Inflammatory macrophage treated with lipopolysaccharide for 4 hours (primary cell): ENCODE measurements at regions not wholly inside any gene's neighbourhood (a gene's known extent, or its start where the extent isn't known, plus 50 kb on each side); places are given as distances from the start of the nearest gene placed in this dataset.
"Not testable (repeated sequence)": the region's sequence is repeated elsewhere in the genome, so short reads cannot be mapped to it uniquely, and the experiment has no call there.

ENCODE experiments used
- DNase-seq: peaks from one replicate; pipeline ENCODE4 v3.0.0-alpha.2; 2020

- DNase-seq = no peak
Measured at GRCh38 chr2:223306371-223306770, 254.4 kb downstream of the KCNE4 start.

DNA sequence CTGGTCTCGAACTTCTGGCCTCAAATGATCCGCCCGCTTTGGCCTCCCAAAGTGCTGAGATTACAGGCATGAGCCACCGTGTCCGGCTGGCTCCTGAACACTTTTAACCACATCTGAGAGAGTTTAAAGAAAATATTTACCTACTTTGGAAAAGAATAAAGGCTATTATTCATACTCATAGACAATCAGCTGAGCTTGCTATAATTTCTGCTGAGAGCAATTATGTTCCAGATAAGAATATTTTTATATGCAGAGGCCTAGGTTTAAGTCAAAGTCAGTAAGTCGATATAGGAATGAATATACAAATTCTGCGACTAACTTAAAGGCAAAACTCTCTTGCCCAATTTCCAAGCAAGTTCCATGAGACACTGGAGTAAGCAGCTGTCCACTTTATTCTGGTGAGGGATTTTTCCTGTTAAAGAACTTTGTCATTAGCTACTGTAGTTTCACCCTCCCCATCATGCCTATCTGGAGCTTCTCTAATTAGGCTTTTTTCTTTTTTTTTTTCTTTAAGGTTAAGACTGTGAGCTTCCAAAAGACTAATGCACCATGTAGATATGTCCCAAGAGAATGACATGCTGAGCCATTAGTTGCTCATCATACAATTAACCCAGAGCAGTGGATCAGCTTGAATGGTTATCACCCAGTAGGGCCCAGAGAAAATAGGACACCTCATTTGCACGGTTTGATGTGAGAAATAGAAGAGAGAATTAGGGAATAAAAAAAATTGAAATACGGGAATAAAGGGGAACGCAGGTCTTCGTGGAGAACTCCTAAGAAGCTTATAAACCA, 260.1 kb downstream of the KCNE4 start:
- no peak for DNase-seq

GRCh38 chr2:223313101-223313500, 261.1 kb downstream of the KCNE4 start:
- no peak for DNase-seq

DNA sequence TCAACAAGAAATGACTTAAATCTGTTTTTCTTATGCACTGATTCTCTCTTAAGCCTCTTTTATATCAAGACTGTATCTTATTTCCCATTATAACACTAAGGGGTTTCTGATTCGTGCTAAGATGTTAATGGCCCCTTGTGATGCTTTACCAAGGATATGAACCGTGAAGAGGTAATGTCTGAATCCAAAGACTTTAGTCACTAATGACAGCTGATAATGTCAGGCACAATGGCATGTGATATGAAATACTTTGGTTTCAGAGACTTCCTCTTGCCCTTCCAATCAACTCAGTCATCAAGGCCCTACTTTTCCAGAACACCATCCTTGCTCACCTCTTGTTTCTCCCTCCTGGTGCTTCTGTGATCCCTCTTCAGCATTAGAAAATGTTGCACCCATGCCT, 262.8 kb downstream of the KCNE4 start:
- DNase-seq = no peak

DNA sequence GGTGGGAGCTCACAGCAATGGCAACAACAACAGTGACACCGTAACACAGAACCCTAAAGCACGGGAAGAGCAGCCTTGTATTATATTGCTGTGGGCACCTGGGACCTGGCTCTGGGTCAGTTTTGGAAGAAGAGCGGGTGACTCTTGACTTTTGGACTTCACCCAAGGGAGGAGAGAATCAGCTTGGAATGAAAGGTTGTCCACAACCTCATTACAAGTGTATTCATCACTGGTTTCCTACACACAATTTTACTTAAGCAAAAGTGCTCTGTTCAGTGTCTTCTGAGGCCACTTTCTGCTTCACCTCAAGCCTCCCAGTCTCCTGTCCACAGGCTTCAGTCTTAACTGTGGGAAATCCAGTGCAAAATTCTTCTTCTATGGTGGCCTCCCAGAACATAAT, 263.8 kb downstream of the KCNE4 start:
- no peak for DNase-seq

DNA sequence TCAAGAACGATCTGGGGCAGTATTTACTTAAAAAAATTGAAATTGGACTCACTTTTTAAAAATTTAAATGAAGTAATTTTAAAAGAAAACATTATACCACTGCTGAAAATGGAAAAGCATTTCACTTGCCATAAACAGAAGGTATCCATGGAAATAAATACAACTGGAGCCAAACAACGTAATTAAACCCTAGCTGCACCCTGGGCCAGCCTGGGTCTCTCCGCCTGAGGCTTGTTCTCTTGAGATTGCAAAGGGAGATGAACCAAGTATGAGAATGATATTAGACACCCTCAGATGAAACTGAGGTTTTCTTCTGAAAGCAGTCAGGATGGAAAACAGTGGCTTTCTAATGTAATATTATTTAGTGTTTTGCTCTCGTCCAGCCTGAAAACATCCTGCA, 264.4 kb downstream of the KCNE4 start:
- no peak for DNase-seq

GRCh38 chr2:223319601-223320000, 267.6 kb downstream of the KCNE4 start:
- DNase-seq = no peak

- DNase-seq = no peak
Measured at GRCh38 chr2:223324402-223324801, 272.4 kb downstream of the KCNE4 start.

DNA sequence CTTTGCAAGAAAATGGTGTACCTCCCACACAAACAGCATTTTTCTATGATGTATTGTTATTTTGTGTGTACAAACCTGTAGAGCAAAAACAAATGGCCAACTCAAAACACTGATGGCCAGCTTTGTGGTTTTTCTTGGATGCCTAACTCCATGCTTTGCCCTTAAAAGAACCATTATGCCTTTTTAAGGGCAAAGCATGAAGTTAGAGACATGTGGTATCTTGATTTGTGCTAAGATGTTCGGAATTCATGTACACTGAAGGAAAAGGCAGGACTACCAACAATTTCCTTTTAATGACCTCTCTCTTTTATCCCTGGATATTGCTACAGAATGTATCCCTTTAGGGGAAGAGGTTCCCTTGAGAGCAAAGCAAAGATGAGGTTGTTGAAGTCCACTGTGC, 273.6 kb downstream of the SCG2 start:
- no peak for DNase-seq

DNA sequence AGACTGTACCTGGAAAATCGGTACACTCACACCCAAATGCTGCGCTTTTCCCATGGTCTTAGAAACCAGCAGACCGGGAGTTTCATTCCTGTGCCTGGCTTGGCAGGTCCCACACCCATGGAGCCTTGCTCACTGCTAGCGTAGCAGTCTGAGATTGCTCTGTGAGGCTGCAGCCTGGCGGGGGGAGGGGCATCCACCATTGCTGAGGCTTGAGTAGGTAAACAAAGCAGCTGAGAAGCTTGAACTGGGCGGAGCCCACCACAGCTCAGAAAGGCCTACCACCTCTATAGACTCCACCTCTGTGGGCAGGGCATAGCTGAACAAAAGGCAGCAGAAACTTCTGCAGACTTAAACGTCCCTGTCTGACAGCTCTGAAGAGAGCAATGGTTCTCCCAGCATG, 271.4 kb downstream of the SCG2 start:
- not testable (repeated sequence) for DNase-seq

- DNase-seq = no peak
Measured at GRCh38 chr2:223338016-223338415, 264.1 kb downstream of the SCG2 start.

DNA sequence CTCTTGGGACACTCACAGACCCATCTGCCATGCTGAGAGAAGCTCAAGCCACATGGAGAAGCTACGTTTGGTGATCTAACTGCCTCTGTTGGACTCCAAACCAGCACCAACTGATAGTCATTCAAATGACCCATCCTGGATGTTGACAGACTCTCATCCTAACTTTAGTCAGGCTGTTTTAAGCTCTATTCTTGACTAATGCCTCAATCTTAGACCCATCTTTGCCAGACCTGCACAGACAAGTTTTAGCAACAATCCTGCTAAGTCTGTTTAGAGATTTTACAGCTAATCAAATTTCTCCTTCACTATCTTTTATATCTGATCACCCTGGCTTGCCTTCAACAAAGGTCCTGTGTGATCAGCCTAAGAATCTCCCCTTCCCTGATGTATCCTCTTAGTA, 245.1 kb downstream of the SCG2 start:
- no peak for DNase-seq

GRCh38 chr2:223363085-223363484, 239.1 kb downstream of the SCG2 start:
- no peak for DNase-seq

- DNase-seq = no peak
Measured at GRCh38 chr2:223365158-223365679, 236.9 kb downstream of the SCG2 start.

DNA sequence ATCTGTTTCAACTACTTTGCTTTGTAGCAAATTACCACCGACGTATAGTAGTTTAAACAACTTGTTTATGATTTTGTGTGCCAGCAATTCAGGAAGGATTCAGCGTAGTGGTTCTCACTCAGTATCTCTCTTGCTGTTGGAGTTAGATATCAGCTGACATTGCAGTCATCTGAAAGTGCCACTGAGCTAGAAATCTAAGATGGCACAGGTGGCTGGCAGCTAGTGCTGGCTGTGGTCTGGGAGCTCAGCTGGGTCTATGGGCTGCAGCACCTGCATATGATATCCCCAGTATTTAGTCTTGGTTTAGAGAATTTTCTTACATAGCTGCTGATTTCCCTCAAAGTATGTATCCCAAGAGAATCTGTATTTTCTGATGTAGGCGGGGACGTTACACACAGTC, 235.6 kb downstream of the SCG2 start:
- no peak for DNase-seq

GRCh38 chr2:223368481-223368880, 233.7 kb downstream of the SCG2 start:
- no peak for DNase-seq

DNA sequence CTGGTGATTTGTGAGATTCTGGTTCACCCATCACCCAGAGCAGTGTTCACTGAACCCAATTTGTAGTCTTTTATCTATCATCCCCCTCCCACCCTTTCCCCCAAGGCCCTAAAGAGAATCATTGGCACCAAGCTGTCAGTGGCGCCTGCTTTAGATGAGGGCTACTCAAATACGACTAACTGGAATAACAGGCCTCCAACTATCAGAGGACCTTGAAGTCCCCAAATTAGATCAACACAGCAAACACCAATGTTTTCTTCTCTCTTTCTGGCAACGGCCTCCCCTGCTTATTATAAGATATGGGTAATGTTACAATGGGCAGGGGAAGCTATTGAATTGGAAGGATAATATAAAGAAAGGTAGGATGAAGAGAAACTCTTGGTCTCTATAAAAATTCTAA, 232.3 kb downstream of the SCG2 start:
- no peak for DNase-seq

GRCh38 chr2:223383315-223383714, 218.8 kb downstream of the SCG2 start:
- DNase-seq = no peak

DNA sequence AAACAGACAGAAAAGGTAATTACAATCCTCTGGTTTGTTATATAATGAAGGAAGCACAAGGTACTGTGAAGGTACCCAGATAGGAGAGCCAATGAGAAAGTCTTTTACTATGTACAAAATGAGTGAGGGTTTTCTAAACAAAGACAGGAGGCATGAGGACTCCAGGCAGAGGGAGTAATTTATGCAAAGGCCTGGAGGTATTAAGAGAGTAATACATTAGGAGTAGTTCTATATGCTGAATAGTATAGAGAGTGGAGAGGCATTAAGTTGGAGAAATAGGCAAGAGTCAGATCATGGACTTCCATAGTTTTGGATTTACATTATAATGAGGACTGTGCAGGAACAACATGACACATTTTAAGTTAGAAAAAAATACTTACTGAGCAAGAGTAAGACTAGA, 216.0 kb downstream of the SCG2 start:
- no peak for DNase-seq

DNA sequence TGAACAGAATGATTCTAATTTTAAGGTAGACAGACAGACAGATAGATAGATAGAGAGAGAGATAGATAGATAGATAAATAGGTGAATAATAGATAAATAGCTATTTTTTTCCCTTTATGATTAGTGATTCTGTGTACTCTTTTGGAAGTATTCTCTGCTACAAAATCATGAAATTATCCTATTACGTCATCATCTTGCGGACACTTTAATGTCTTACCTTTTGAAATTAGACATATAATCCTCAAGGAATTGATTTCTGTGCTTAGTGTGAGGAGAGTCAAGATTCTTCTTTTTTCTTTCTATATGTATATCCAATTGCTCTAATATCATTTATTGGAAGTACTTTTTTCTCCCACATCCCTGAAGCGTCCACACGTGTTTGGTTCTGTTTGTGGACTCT, 215.2 kb downstream of the SCG2 start:
- no peak for DNase-seq

DNA sequence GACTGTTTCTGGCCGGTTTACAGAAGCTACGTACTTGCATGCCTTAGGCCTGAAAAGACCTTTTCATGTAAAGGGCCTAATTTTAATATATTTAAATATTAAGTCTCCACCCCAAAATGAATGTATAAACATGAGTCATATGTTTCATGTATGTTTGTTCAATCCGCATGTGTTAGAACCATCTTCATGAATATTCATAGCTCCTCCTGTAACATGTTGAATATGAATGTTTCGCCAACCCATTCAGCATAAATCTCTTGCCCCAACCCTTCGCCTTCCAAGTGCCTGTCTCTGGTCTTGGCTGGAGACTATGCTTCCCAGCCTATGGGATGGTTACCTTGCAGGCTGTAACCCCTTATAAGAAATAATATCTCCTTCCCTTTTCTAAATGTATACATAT, 212.5 kb downstream of the SCG2 start:
- no peak for DNase-seq

DNA sequence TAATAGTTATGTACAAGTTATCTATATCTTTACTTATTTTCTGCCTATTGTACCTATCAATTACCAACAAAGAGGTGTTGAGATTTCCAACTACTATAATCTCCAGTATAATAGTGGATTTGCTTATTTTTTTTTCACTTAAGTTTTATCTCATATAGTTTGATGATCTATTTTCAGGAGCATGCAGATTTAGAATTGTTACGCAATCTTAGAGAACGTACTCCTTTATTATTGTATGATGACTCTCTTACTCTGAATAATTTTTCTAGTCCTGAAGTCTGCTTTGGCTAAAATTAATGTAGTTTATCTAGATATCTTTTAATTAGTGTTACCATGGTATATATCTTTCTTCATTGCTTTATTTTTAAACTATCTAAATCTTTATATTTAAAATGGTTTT, 205.2 kb downstream of the SCG2 start:
- no peak for DNase-seq

DNA sequence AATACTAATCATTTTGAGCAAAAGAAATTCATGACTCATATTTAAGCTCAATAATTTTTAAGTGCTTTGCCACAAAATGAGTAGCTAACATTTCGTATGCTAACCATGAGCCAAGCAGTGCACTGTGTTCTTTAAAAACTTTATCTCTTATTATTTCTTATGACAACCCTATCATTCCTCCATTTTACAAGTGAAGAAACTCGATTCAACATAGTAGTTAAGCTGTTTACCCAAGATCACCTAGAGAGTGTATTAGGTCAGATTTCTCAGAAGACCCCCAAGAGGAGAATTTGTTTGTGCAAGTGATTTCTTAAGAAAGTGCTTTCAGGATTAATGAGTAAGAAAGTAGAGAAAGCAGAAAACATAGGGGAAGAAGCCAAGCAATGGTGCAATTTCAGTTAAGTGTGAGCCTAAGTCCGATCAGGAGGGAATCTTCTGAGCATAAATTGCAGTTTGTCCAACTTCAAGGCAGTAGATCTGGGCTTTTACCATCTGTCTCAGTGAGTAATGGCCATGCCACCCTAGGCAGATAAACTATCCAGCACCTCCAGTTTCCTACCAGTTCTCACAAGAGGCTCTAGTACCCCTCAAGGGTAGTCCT, 202.7 kb downstream of the SCG2 start:
- no peak for DNase-seq

- no peak for DNase-seq
Measured at GRCh38 chr2:223404616-223405015, 197.5 kb downstream of the SCG2 start.

- no peak for DNase-seq
Measured at GRCh38 chr2:223414646-223415045, 187.5 kb downstream of the SCG2 start.
